LNCAP (cell line): ENCODE measurements at regions not wholly inside any gene's neighbourhood (a gene's known extent, or its start where the extent isn't known, plus 50 kb on each side); places are given as distances from the start of the nearest gene placed in this dataset.

ENCODE experiments used
- TF ChIP-seq, protein P1 (sequence below): fragments of 450-650 bp; IDR thresholded peaks from 2 replicates; pipeline ENCODE4 v1.5.1; 2017; ENCODE audit warnings: mild to moderate bottlenecking

DNA sequence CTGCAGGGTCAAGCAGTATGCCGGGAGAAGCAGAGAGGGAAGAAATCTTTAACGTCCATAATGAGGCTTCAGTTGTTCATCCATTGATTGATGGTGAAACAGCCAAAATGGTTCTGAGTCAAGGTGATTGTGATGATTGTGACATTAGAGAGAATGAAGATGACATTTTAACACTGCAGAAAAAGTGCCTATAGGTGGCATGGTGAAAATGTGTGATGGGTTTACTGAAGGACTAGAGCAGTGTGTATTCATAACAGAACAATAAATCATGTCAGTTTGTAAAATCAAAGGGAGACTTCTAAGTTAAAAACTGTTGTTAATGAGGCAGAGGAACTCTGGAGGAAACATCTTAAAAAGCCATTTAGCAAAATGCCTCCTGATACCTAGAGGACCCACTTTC, 57.7 kb upstream of the CAND1 start:
- TF ChIP-seq, protein P1, sequence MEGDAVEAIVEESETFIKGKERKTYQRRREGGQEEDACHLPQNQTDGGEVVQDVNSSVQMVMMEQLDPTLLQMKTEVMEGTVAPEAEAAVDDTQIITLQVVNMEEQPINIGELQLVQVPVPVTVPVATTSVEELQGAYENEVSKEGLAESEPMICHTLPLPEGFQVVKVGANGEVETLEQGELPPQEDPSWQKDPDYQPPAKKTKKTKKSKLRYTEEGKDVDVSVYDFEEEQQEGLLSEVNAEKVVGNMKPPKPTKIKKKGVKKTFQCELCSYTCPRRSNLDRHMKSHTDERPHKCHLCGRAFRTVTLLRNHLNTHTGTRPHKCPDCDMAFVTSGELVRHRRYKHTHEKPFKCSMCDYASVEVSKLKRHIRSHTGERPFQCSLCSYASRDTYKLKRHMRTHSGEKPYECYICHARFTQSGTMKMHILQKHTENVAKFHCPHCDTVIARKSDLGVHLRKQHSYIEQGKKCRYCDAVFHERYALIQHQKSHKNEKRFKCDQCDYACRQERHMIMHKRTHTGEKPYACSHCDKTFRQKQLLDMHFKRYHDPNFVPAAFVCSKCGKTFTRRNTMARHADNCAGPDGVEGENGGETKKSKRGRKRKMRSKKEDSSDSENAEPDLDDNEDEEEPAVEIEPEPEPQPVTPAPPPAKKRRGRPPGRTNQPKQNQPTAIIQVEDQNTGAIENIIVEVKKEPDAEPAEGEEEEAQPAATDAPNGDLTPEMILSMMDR: no peak

DNA sequence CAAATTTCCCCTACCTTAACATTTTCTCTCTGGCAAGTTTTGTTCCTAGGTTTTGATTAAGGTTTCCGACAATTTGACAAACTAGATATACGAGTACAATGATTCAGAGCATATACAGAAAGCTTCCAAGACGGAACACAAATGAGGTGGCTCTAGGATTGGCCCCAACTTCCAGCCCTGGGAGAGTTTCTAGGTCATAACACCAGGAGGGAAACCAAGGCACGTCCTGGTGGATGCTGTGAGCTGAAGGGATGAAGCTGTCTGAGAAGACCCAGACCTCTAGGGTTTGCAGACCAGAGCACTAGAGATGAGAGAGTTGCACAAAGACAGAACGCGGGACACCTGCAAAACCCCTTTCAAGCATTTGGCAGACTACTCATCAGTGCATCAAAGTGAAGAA, 51.5 kb upstream of the CAND1 start:
- TF ChIP-seq, protein P1: no peak
